ENCODE measurements at regions not wholly inside any gene's neighbourhood (a gene's known extent, or its start where the extent isn't known, plus 50 kb on each side); places are given as distances from the start of the nearest gene placed in this dataset.
A peak's percentile ranks its signal among the peaks of the same experiment; 100 is the strongest.

DNA sequence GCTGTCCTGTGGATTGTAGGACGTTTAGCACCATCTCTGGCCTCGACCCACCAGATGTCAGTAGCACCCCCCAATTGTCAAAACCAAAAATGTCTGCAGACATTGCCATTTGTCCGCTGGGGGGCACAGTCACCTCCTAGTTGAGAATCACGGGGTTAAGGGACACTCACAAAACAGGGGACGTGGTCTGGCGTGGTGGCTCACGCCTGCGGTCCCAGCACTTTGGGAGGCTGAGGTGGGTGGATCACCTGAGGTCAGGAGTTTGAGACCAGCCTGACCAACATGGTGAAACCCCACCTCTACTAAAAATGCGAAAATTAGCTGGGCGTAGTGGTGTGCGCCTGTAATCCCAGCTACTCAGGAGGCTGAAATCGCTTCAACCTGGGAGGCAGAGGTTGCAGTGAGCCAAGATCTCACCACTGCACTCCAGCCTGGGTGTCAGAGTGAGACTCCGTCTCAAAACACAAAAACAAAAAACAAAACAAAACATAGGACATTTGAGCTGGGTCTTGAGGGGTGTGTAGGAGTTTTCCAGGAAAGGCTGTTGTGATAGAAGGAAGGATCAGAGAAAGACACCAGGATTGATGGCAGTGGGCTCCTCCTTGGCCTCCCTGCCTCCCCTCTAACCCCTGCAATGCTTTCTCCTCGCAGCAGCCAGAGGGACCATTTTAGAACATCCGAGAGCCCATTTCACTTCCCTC is 171.8 kb upstream of the GSE1 start (continued):
- TF ChIP-seq HCFC1 (IDR thresholded peaks at IDR 0.05; ENCODE audit: low read depth, low read length) (no peak), HNRNPH1 (optimal IDR thresholded peaks at IDR 0.05; ENCODE audit: low read depth, low read length) (no peak), XRCC5 (optimal IDR thresholded peaks at IDR 0.05; ENCODE audit: low read length) (peak; percentile 49), HIVEP1 (CRISPR knock-in tag; IDR thresholded peaks at IDR 0.05) (no peak), CENPX (CRISPR knock-in tag; IDR thresholded peaks at IDR 0.05) (no peak), PHB2 (IDR thresholded peaks at IDR 0.05; ENCODE audit: partially characterized antibody) (no peak), RFXAP (CRISPR knock-in tag; IDR thresholded peaks at IDR 0.05; ENCODE audit: borderline replicate concordance) (no peak), STAG1 (CRISPR knock-in tag; IDR thresholded peaks at IDR 0.05) (peak; percentile 94), ZZZ3 (CRISPR knock-in tag; IDR thresholded peaks at IDR 0.05; ENCODE audit: borderline replicate concordance) (no peak), SIN3A (IDR thresholded peaks at IDR 0.05; ENCODE audit: borderline replicate concordance, low read depth, low read length) (no peak), CENPT (CRISPR knock-in tag; IDR thresholded peaks at IDR 0.05; ENCODE audit: low read depth) (no peak), ZNF713 (CRISPR knock-in tag; IDR thresholded peaks at IDR 0.05) (no peak), SAFB2 (CRISPR knock-in tag; IDR thresholded peaks at IDR 0.05; ENCODE audit: borderline replicate concordance, low read depth) (no peak), SPEN (CRISPR knock-in tag; IDR thresholded peaks at IDR 0.05; ENCODE audit: low read depth) (no peak)
- TF ChIP-seq, protein P1, sequence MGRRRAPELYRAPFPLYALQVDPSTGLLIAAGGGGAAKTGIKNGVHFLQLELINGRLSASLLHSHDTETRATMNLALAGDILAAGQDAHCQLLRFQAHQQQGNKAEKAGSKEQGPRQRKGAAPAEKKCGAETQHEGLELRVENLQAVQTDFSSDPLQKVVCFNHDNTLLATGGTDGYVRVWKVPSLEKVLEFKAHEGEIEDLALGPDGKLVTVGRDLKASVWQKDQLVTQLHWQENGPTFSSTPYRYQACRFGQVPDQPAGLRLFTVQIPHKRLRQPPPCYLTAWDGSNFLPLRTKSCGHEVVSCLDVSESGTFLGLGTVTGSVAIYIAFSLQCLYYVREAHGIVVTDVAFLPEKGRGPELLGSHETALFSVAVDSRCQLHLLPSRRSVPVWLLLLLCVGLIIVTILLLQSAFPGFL (CRISPR knock-in tag; IDR thresholded peaks at IDR 0.05) = no peak
- TF ChIP-seq, protein P2, sequence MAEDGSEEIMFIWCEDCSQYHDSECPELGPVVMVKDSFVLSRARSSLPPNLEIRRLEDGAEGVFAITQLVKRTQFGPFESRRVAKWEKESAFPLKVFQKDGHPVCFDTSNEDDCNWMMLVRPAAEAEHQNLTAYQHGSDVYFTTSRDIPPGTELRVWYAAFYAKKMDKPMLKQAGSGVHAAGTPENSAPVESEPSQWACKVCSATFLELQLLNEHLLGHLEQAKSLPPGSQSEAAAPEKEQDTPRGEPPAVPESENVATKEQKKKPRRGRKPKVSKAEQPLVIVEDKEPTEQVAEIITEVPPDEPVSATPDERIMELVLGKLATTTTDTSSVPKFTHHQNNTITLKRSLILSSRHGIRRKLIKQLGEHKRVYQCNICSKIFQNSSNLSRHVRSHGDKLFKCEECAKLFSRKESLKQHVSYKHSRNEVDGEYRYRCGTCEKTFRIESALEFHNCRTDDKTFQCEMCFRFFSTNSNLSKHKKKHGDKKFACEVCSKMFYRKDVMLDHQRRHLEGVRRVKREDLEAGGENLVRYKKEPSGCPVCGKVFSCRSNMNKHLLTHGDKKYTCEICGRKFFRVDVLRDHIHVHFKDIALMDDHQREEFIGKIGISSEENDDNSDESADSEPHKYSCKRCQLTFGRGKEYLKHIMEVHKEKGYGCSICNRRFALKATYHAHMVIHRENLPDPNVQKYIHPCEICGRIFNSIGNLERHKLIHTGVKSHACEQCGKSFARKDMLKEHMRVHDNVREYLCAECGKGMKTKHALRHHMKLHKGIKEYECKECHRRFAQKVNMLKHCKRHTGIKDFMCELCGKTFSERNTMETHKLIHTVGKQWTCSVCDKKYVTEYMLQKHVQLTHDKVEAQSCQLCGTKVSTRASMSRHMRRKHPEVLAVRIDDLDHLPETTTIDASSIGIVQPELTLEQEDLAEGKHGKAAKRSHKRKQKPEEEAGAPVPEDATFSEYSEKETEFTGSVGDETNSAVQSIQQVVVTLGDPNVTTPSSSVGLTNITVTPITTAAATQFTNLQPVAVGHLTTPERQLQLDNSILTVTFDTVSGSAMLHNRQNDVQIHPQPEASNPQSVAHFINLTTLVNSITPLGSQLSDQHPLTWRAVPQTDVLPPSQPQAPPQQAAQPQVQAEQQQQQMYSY (CRISPR knock-in tag; IDR thresholded peaks at IDR 0.05) = no peak
- TF ChIP-seq, protein P3, sequence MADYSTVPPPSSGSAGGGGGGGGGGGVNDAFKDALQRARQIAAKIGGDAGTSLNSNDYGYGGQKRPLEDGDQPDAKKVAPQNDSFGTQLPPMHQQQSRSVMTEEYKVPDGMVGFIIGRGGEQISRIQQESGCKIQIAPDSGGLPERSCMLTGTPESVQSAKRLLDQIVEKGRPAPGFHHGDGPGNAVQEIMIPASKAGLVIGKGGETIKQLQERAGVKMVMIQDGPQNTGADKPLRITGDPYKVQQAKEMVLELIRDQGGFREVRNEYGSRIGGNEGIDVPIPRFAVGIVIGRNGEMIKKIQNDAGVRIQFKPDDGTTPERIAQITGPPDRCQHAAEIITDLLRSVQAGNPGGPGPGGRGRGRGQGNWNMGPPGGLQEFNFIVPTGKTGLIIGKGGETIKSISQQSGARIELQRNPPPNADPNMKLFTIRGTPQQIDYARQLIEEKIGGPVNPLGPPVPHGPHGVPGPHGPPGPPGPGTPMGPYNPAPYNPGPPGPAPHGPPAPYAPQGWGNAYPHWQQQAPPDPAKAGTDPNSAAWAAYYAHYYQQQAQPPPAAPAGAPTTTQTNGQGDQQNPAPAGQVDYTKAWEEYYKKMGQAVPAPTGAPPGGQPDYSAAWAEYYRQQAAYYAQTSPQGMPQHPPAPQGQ (CRISPR knock-in tag; IDR thresholded peaks at IDR 0.05; ENCODE audit: borderline replicate concordance) = no peak
- TF ChIP-seq, protein P4, sequence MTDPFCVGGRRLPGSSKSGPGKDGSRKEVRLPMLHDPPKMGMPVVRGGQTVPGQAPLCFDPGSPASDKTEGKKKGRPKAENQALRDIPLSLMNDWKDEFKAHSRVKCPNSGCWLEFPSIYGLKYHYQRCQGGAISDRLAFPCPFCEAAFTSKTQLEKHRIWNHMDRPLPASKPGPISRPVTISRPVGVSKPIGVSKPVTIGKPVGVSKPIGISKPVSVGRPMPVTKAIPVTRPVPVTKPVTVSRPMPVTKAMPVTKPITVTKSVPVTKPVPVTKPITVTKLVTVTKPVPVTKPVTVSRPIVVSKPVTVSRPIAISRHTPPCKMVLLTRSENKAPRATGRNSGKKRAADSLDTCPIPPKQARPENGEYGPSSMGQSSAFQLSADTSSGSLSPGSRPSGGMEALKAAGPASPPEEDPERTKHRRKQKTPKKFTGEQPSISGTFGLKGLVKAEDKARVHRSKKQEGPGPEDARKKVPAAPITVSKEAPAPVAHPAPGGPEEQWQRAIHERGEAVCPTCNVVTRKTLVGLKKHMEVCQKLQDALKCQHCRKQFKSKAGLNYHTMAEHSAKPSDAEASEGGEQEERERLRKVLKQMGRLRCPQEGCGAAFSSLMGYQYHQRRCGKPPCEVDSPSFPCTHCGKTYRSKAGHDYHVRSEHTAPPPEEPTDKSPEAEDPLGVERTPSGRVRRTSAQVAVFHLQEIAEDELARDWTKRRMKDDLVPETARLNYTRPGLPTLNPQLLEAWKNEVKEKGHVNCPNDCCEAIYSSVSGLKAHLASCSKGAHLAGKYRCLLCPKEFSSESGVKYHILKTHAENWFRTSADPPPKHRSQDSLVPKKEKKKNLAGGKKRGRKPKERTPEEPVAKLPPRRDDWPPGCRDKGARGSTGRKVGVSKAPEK (CRISPR knock-in tag; IDR thresholded peaks at IDR 0.05; ENCODE audit: borderline replicate concordance) = no peak
